ENCODE measurements at regions not wholly inside any gene's neighbourhood (a gene's known extent, or its start where the extent isn't known, plus 50 kb on each side); places are given as distances from the start of the nearest gene placed in this dataset.

DNA sequence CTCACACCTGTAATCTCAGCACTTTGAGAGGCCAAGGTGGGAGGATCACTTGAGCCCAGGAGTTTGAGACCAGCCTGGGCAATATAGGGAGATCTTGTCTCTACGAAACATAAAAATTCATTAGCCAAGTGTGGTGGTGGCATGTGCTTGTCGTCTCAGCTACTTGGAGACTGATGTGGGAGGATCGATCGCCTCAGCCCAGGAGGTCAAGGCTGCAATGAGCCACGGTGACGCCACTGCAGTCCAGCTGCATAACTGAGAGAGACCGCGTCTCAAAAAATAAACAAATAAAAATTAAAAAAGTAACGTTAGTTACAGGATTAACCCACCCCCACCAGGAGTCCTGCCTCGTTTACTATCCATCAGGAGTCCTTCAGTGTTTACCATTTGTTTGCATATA, 345.1 kb downstream of the BTBD3 start:
- TF ChIP-seq, protein P1, sequence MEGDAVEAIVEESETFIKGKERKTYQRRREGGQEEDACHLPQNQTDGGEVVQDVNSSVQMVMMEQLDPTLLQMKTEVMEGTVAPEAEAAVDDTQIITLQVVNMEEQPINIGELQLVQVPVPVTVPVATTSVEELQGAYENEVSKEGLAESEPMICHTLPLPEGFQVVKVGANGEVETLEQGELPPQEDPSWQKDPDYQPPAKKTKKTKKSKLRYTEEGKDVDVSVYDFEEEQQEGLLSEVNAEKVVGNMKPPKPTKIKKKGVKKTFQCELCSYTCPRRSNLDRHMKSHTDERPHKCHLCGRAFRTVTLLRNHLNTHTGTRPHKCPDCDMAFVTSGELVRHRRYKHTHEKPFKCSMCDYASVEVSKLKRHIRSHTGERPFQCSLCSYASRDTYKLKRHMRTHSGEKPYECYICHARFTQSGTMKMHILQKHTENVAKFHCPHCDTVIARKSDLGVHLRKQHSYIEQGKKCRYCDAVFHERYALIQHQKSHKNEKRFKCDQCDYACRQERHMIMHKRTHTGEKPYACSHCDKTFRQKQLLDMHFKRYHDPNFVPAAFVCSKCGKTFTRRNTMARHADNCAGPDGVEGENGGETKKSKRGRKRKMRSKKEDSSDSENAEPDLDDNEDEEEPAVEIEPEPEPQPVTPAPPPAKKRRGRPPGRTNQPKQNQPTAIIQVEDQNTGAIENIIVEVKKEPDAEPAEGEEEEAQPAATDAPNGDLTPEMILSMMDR (IDR thresholded peaks at IDR 0.05; ENCODE audit: low read depth, low read length, missing input control): no peak
- TF ChIP-seq YY1 (IDR thresholded peaks at IDR 0.05) (no peak), GABPA (IDR thresholded peaks at IDR 0.05 in 1 of 2, conservative IDR thresholded peaks at IDR 0.05 in 1 of 2) (no peak), RXRA (IDR thresholded peaks at IDR 0.05) (no peak), RAD21 (IDR thresholded peaks at IDR 0.05) (no peak), HNF4G (IDR thresholded peaks at IDR 0.05) (no peak), SP1 (IDR thresholded peaks at IDR 0.05) (no peak)
- TF ChIP-seq, protein P2, sequence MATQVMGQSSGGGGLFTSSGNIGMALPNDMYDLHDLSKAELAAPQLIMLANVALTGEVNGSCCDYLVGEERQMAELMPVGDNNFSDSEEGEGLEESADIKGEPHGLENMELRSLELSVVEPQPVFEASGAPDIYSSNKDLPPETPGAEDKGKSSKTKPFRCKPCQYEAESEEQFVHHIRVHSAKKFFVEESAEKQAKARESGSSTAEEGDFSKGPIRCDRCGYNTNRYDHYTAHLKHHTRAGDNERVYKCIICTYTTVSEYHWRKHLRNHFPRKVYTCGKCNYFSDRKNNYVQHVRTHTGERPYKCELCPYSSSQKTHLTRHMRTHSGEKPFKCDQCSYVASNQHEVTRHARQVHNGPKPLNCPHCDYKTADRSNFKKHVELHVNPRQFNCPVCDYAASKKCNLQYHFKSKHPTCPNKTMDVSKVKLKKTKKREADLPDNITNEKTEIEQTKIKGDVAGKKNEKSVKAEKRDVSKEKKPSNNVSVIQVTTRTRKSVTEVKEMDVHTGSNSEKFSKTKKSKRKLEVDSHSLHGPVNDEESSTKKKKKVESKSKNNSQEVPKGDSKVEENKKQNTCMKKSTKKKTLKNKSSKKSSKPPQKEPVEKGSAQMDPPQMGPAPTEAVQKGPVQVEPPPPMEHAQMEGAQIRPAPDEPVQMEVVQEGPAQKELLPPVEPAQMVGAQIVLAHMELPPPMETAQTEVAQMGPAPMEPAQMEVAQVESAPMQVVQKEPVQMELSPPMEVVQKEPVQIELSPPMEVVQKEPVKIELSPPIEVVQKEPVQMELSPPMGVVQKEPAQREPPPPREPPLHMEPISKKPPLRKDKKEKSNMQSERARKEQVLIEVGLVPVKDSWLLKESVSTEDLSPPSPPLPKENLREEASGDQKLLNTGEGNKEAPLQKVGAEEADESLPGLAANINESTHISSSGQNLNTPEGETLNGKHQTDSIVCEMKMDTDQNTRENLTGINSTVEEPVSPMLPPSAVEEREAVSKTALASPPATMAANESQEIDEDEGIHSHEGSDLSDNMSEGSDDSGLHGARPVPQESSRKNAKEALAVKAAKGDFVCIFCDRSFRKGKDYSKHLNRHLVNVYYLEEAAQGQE (IDR thresholded peaks at IDR 0.05): no peak
- TF ChIP-seq, protein P3, sequence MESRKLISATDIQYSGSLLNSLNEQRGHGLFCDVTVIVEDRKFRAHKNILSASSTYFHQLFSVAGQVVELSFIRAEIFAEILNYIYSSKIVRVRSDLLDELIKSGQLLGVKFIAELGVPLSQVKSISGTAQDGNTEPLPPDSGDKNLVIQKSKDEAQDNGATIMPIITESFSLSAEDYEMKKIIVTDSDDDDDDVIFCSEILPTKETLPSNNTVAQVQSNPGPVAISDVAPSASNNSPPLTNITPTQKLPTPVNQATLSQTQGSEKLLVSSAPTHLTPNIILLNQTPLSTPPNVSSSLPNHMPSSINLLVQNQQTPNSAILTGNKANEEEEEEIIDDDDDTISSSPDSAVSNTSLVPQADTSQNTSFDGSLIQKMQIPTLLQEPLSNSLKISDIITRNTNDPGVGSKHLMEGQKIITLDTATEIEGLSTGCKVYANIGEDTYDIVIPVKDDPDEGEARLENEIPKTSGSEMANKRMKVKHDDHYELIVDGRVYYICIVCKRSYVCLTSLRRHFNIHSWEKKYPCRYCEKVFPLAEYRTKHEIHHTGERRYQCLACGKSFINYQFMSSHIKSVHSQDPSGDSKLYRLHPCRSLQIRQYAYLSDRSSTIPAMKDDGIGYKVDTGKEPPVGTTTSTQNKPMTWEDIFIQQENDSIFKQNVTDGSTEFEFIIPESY (IDR thresholded peaks at IDR 0.05): no peak
